Lower lobe of right lung (tissue), 2 donors: ENCODE measurements at regions not wholly inside any gene's neighbourhood (a gene's known extent, or its start where the extent isn't known, plus 50 kb on each side); places are given as distances from the start of the nearest gene placed in this dataset.
"Not testable (repeated sequence)": the region's sequence is repeated elsewhere in the genome, so short reads cannot be mapped to it uniquely, and the experiment has no call there.

Source experiments
- ATAC-seq, 2 donors: fragments of 200-7000 bp; cut with Tn5 transposase; one replicate each; pipeline ENCODE4 v1.9.1; 2020 to 2022; ENCODE audit warnings: mild to moderate bottlenecking in 2 of 2, moderate library complexity in 2 of 2
- DNase-seq: peaks from one replicate; pipeline ENCODE4 v3.0.0-alpha.2; 2020
- H3K27ac ChIP-seq: fragments of 200-600 bp; one replicate; pipeline ENCODE4 v1.8.0; 2022
- H3K27me3 ChIP-seq: fragments of 200-600 bp; one replicate; pipeline ENCODE4 v1.8.0; 2022; ENCODE audit warnings: low read depth
- H3K36me3 ChIP-seq: fragments of 200-600 bp; one replicate; pipeline ENCODE4 v1.8.0; 2022; ENCODE audit warnings: mild to moderate bottlenecking
- H3K4me1 ChIP-seq: fragments of 200-600 bp; one replicate; pipeline ENCODE4 v1.8.0; 2022
- H3K4me3 ChIP-seq: fragments of 200-600 bp; one replicate; pipeline ENCODE4 v1.8.0; 2022; ENCODE audit warnings: mild to moderate bottlenecking
- H3K9me3 ChIP-seq: fragments of 200-600 bp; one replicate; pipeline ENCODE4 v1.8.0; 2022
- CTCF ChIP-seq: fragments of 200-600 bp; IDR thresholded peaks from one replicate; pipeline ENCODE4 v1.8.0; 2022; ENCODE audit warnings: antibody characterized with exemption, mild to moderate bottlenecking
- intact Hi-C: fragments of 100-400 bp; cut with DNase I; formaldehyde crosslinking; loops from one replicate; pipeline ENCODE4 v1.11.0; 2022
- donor health status: DM: no; HTN: yes; CAD: no; lungs with severe emphysema.

DNA sequence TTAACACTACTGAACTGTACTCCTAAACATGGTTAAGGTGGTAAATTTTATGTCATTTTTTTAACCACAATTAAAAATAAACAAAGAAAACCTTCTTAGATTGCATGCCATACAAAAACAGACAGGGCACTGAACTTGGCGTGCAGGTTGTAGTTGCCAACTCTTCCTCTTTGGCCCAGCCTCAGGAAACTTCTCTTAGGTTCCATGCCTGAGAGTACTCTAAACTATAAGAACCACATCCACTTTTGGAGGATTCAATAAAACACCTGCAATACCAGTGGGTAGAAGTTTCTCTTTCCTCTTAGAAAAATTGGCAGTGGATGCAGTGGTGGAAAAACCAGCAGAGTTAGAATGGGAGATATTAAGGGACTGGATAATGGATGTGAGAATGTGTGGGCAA is 103.4 kb downstream of the LUZP4 start:
- intact Hi-C loops, result no loop called here
- peak; percentile 57 to 78 for ATAC-seq
- H3K36me3 ChIP-seq, result no peaks in the 10 kb centered on the region
- no peaks in the 10 kb centered on the region for H3K4me1 ChIP-seq
- H3K27me3 ChIP-seq, result no peaks in the 10 kb centered on the region
- no peak overlapping the region for H3K27ac ChIP-seq
- TF ChIP-seq CTCF, result no peak
- no peak overlapping the region for H3K4me3 ChIP-seq
- no peak for DNase-seq
- no peaks in the 10 kb centered on the region for H3K9me3 ChIP-seq

DNA sequence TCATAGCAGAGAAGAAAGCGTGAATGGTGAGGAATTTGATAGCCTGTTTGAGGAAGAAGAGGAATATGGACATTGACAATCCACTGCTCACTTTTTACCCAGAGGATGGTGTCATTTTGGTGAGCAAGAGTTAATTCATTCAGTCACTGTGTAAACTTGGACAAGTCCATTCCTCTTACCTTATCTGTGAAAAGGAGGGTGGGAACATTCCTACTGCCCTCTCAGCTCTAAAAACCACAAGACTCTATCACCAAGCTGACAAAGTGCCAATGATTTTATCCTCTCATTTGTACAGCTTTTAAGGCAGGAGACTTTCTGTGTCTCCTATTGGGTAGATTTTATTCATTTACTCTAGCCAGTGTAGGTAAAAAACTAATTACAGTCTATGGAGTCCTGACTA is 103.8 kb downstream of the LUZP4 start:
- no peaks in the 10 kb centered on the region for H3K27me3 ChIP-seq
- ATAC-seq (peak; percentile 81 to 93), DNase-seq (no peak)
- no peaks in the 10 kb centered on the region for H3K4me1 ChIP-seq
- TF ChIP-seq CTCF, result no peak
- intact Hi-C loops, result no loop called here
- H3K27ac ChIP-seq, result peak overlapping the region; percentile 41
- H3K36me3 ChIP-seq, result no peaks in the 10 kb centered on the region
- H3K9me3 ChIP-seq, result no peaks in the 10 kb centered on the region
- H3K4me3 ChIP-seq, result no peak overlapping the region

DNA sequence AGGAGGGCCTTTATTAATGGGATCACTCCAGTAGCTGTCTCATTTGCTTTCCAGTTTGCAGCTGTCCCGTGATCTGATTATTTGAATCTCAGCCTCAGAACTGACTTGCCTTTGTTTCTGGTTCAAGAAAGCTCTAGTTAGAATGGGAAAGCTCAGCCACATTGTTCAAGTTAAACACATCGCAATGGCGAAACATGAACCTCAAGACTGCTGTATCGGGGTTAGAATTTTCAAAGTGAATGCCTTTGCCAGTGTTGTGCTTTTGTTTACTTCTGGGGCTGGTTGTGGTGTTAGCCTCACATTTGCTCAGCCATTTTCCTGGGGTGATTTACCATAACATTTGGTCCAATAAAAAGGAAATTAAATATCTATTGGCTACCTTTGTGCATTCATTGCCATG is 105.3 kb downstream of the LUZP4 start:
- H3K4me1 ChIP-seq, result not testable (repeated sequence)

GRCh38 chrX:115399306-115399705 is 109.8 kb downstream of the LUZP4 start:
- Histone ChIP-seq H3K27me3 (no peaks in the 10 kb centered on the region), H3K4me1 (no peaks in the 10 kb centered on the region), H3K9me3 (no peaks in the 10 kb centered on the region), H3K4me3 (no peak overlapping the region), H3K27ac (no peak overlapping the region), H3K36me3 (no peaks in the 10 kb centered on the region)
- ATAC-seq (no peak), DNase-seq (no peak)
- intact Hi-C loops, result no loop called here
- TF ChIP-seq CTCF, result no peak

More for the DNA sequence above, 105.3 kb downstream of the LUZP4 start:
- H3K36me3 ChIP-seq, H3K9me3 ChIP-seq, H3K27ac ChIP-seq, DNase-seq, ATAC-seq, H3K27me3 ChIP-seq, intact Hi-C loops, H3K4me3 ChIP-seq: not testable (repeated sequence)

- intact Hi-C loops, result no loop called here
- H3K27ac ChIP-seq, result no peak overlapping the region
- no peaks in the 10 kb centered on the region for H3K36me3 ChIP-seq
- no peak for ATAC-seq
- DNase-seq, result no peak
- no peak for TF ChIP-seq CTCF
- H3K4me3 ChIP-seq, result no peak overlapping the region
- no peaks in the 10 kb centered on the region for H3K9me3 ChIP-seq
- H3K27me3 ChIP-seq, result no peaks in the 10 kb centered on the region
- H3K4me1 ChIP-seq, result no peaks in the 10 kb centered on the region
These were observed 111.4 kb downstream of the LUZP4 start for GRCh38 chrX:115400960-115401359.

- Histone ChIP-seq H3K36me3 (no peaks in the 10 kb centered on the region), H3K4me1 (no peaks in the 10 kb centered on the region), H3K4me3 (no peak overlapping the region), H3K27me3 (no peaks in the 10 kb centered on the region), H3K27ac (no peak overlapping the region), H3K9me3 (no peaks in the 10 kb centered on the region)
- TF ChIP-seq CTCF, result no peak
- intact Hi-C loops, result no loop called here
- DNase-seq (no peak), ATAC-seq (peak in 1 of 2 donors; percentile 80)
These were observed 112.8 kb downstream of the LUZP4 start for GRCh38 chrX:115402299-115402698.
